ENCODE measurements at regions not wholly inside any gene's neighbourhood (a gene's known extent, or its start where the extent isn't known, plus 50 kb on each side); places are given as distances from the start of the nearest gene placed in this dataset.

GRCh38 chr2:2536416-2537056 is 205.5 kb upstream of the MYT1L start:
- CTCF ChIA-PET: no interaction called here
- no peak overlapping the region for H3K4me3 Mint-ChIP-seq (ENCODE audit: unreplicated experiment)
- TF ChIP-seq, protein P1, sequence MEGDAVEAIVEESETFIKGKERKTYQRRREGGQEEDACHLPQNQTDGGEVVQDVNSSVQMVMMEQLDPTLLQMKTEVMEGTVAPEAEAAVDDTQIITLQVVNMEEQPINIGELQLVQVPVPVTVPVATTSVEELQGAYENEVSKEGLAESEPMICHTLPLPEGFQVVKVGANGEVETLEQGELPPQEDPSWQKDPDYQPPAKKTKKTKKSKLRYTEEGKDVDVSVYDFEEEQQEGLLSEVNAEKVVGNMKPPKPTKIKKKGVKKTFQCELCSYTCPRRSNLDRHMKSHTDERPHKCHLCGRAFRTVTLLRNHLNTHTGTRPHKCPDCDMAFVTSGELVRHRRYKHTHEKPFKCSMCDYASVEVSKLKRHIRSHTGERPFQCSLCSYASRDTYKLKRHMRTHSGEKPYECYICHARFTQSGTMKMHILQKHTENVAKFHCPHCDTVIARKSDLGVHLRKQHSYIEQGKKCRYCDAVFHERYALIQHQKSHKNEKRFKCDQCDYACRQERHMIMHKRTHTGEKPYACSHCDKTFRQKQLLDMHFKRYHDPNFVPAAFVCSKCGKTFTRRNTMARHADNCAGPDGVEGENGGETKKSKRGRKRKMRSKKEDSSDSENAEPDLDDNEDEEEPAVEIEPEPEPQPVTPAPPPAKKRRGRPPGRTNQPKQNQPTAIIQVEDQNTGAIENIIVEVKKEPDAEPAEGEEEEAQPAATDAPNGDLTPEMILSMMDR (IDR thresholded peaks at IDR 0.05; ENCODE audit: unreplicated experiment): no peak

GRCh38 chr2:2530334-2530733 is 199.3 kb upstream of the MYT1L start:
- Mint-ChIP-seq H3K4me1 (ENCODE audit: insufficient read depth, unreplicated experiment) (no peaks in the 10 kb centered on the region), H3K4me3 (ENCODE audit: unreplicated experiment) (no peak overlapping the region), H3K27me3 (ENCODE audit: insufficient read depth, unreplicated experiment) (no peaks in the 10 kb centered on the region), H3K9me3 (ENCODE audit: unreplicated experiment) (peaks cover 8% of the 10 kb centered on the region), H3K36me3 (ENCODE audit: insufficient read depth, unreplicated experiment) (no peaks in the 10 kb centered on the region), H3K27ac (ENCODE audit: low read depth, unreplicated experiment) (no peak overlapping the region)
- no TSS peak for BruUV-seq (replicated peaks)
- ChIA-PET POLR2A (no interaction called here), CTCF (no interaction called here)
- DNase-seq (ENCODE audit: unreplicated experiment): no peak
- intact Hi-C loops (cut with micrococcal nuclease): no loop called here
- TF ChIP-seq, protein P1 (IDR thresholded peaks at IDR 0.05; ENCODE audit: unreplicated experiment): no peak

More at GRCh38 chr2:2536416-2537056, 205.5 kb upstream of the MYT1L start:
- no peaks in the 10 kb centered on the region for H3K9me3 Mint-ChIP-seq (ENCODE audit: unreplicated experiment)
- POLR2A ChIA-PET: no interaction called here
- BruUV-seq (replicated peaks): no TSS peak
- H3K4me1 Mint-ChIP-seq (ENCODE audit: insufficient read depth, unreplicated experiment): no peaks in the 10 kb centered on the region
- peaks cover 33% of the 10 kb centered on the region for H3K27me3 Mint-ChIP-seq (ENCODE audit: insufficient read depth, unreplicated experiment)
- DNase-seq (ENCODE audit: unreplicated experiment): no peak
- intact Hi-C loops (cut with micrococcal nuclease): no loop called here
- no peaks in the 10 kb centered on the region for H3K36me3 Mint-ChIP-seq (ENCODE audit: insufficient read depth, unreplicated experiment)
- no peak overlapping the region for H3K27ac Mint-ChIP-seq (ENCODE audit: low read depth, unreplicated experiment)

DNA sequence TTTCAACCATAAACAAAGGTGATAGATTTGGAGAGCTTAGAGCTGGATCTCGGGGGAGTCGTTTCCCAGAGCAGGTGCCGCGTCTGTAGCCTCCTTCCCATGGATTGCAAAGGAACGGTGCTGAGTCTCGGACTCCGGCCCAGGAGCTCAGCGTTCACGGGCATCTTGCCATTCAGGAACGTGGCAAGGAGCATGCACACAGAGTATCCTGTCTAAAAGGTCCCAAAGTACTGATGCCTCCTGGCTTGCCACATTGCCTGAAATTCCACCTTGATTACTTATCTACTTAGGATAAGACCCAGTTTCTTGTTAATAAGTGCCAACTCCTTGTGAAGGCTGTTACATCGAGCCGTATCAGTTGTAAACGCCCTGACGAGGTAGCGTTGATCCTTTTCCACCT is 197.8 kb upstream of the MYT1L start:
- no peaks in the 10 kb centered on the region for H3K36me3 Mint-ChIP-seq (ENCODE audit: insufficient read depth, unreplicated experiment)
- TF ChIP-seq, protein P1 (IDR thresholded peaks at IDR 0.05; ENCODE audit: unreplicated experiment): no peak
- no TSS peak for BruUV-seq (replicated peaks)
- DNase-seq (ENCODE audit: unreplicated experiment): no peak
- no peaks in the 10 kb centered on the region for H3K27me3 Mint-ChIP-seq (ENCODE audit: insufficient read depth, unreplicated experiment)
- H3K4me1 Mint-ChIP-seq (ENCODE audit: insufficient read depth, unreplicated experiment): no peaks in the 10 kb centered on the region
- H3K9me3 Mint-ChIP-seq (ENCODE audit: unreplicated experiment): peaks cover 8% of the 10 kb centered on the region
- POLR2A ChIA-PET: no interaction called here
- CTCF ChIA-PET: no interaction called here
- intact Hi-C loops (cut with micrococcal nuclease): no loop called here
- H3K4me3 Mint-ChIP-seq (ENCODE audit: unreplicated experiment): no peak overlapping the region
- no peak overlapping the region for H3K27ac Mint-ChIP-seq (ENCODE audit: low read depth, unreplicated experiment)

DNA sequence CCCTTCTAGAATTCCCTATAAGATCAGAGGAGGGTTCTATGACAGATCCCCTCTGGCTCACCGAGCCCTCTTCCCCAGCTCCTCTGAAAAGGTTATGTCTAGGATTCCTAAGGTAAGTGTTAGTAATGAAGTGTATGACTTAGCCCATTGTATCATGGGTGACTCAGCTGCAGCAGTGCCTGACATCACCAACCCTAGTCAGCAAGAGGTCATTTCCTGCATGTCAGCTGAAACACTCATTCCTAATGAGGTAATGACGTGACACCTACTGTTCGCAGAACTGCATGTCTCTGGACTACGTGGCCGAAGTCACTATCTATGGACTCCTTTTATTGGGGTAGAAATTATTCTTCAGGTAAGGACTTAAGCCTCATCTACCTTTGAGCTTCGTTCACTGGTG is 196.1 kb upstream of the MYT1L start:
- CTCF ChIA-PET: interaction anchor here (0.6 kb wide), 1 partner anchor 68 kb away, joined by 3 read pairs; no protein-coding TSS in a partner anchor
- BruUV-seq (replicated peaks): no TSS peak

More for the DNA sequence above, 196.1 kb upstream of the MYT1L start:
- Mint-ChIP-seq H3K4me1 (ENCODE audit: insufficient read depth, unreplicated experiment) (no peaks in the 10 kb centered on the region), H3K27me3 (ENCODE audit: insufficient read depth, unreplicated experiment) (no peaks in the 10 kb centered on the region), H3K4me3 (ENCODE audit: unreplicated experiment) (no peak overlapping the region), H3K36me3 (ENCODE audit: insufficient read depth, unreplicated experiment) (no peaks in the 10 kb centered on the region), H3K9me3 (ENCODE audit: unreplicated experiment) (peaks cover 11% of the 10 kb centered on the region), H3K27ac (ENCODE audit: low read depth, unreplicated experiment) (no peak overlapping the region)
- DNase-seq (ENCODE audit: unreplicated experiment): no peak
- POLR2A ChIA-PET: interaction anchor here (0.5 kb wide), 1 partner anchor 718 kb away, joined by 4 read pairs; no protein-coding TSS in a partner anchor
- TF ChIP-seq, protein P1 (IDR thresholded peaks at IDR 0.05; ENCODE audit: unreplicated experiment): no peak
- intact Hi-C loops (cut with micrococcal nuclease): no loop called here

All from MCF 10A (cell line).